Neuronal stem cell (in vitro differentiated cells): ENCODE measurements at regions not wholly inside any gene's neighbourhood (a gene's known extent, or its start where the extent isn't known, plus 50 kb on each side); places are given as distances from the start of the nearest gene placed in this dataset.

Experiments
- DNase-seq: peaks from one replicate; pipeline ENCODE4 v3.0.0-alpha.2; 2013; ENCODE audit warnings: low spot score
- H2AFZ ChIP-seq: one replicate; pipeline ENCODE4 v1.6.1; 2013; ENCODE audit warnings: mild to moderate bottlenecking, low read length, inconsistent platforms
- H2AK5ac ChIP-seq: 2 replicates; pipeline ENCODE4 v1.6.1; 2013; ENCODE audit warnings: low read depth, mild to moderate bottlenecking, inconsistent platforms, low read length, moderate library complexity, mixed read lengths
- H2BK120ac ChIP-seq: 2 replicates; pipeline ENCODE4 v1.6.1; 2013; ENCODE audit warnings: low read depth, mild to moderate bottlenecking, inconsistent platforms, low read length, moderate library complexity, mixed read lengths
- H2BK12ac ChIP-seq: one replicate; pipeline ENCODE4 v1.6.1; 2013; ENCODE audit warnings: low read length, inconsistent platforms
- H2BK15ac ChIP-seq: 2 replicates; pipeline ENCODE4 v1.6.1; 2013; ENCODE audit warnings: mild to moderate bottlenecking, low read length, inconsistent platforms, mixed read lengths
- H2BK5ac ChIP-seq: one replicate; pipeline ENCODE4 v1.6.1; 2013; ENCODE audit warnings: inconsistent platforms, mild to moderate bottlenecking, low read length, moderate library complexity
- H3K14ac ChIP-seq: one replicate; pipeline ENCODE4 v1.6.1; 2013; ENCODE audit warnings: low read length, inconsistent platforms
- H3K18ac ChIP-seq: 2 replicates; pipeline ENCODE4 v1.6.1; 2013; ENCODE audit warnings: low read length, inconsistent platforms
- H3K23ac ChIP-seq: 2 replicates; pipeline ENCODE4 v1.6.1; 2013; ENCODE audit warnings: low read depth, mild to moderate bottlenecking, mixed read lengths, low read length, inconsistent platforms; ENCODE audit not compliant: poor library complexity
- H3K27ac ChIP-seq: replicated peaks from 3 replicates; pipeline ENCODE4 v1.5.1; 2013; ENCODE audit warnings: low read length, inconsistent platforms
- H3K27me3 ChIP-seq, 3 experiments: 2 replicates each; pipeline ENCODE4 v1.6.1; 2013; ENCODE audit warnings: low read length in 3 of 3, mild to moderate bottlenecking in 2 of 3, inconsistent platforms in 1 of 3, low read depth in 1 of 3, mixed read lengths in 1 of 3, moderate library complexity in 1 of 3; ENCODE audit not compliant: control insufficient read depth in 3 of 3, insufficient read depth in 3 of 3
- H3K36me3 ChIP-seq, 2 donors: replicated peaks in 1 of 2; 2 replicates each; pipeline ENCODE4 v1.6.1; 2013; ENCODE audit warnings: low read length in 2 of 2; ENCODE audit not compliant: control insufficient read depth in 2 of 2, insufficient read depth in 2 of 2
- H3K4ac ChIP-seq: 2 replicates; pipeline ENCODE4 v1.6.1; 2013; ENCODE audit warnings: inconsistent platforms, mild to moderate bottlenecking, low read length, moderate library complexity
- H3K4me1 ChIP-seq, 2 donors: 1 replicate in 1 of 2; 2 replicates in 1 of 2; pipeline ENCODE4 v1.6.1; 2013; ENCODE audit warnings: low read length in 2 of 2, low read depth in 1 of 2; ENCODE audit not compliant: control insufficient read depth in 2 of 2, insufficient read depth in 1 of 2
- H3K4me2 ChIP-seq: one replicate; pipeline ENCODE4 v1.6.1; 2013; ENCODE audit warnings: mild to moderate bottlenecking, low read length, inconsistent platforms; ENCODE audit not compliant: insufficient read depth, poor library complexity, severe bottlenecking
- H3K4me3 ChIP-seq, 2 donors: 2 replicates each; pipeline ENCODE4 v1.5.1; 2013; ENCODE audit warnings: low read length in 2 of 2, mild to moderate bottlenecking in 2 of 2, inconsistent platforms in 1 of 2, moderate library complexity in 1 of 2
- H3K79me1 ChIP-seq: one replicate; pipeline ENCODE4 v1.6.1; 2013; ENCODE audit warnings: low read depth, mild to moderate bottlenecking, inconsistent platforms, low read length, moderate library complexity
- H3K9ac ChIP-seq: one replicate; pipeline ENCODE4 v1.6.1; 2013; ENCODE audit warnings: mild to moderate bottlenecking, low read depth, low read length, inconsistent platforms; ENCODE audit not compliant: poor library complexity
- H3K9me3 ChIP-seq, 2 donors: replicated peaks in 1 of 2; 2 replicates each; pipeline versions ENCODE3 to v1.6.1; 2013; ENCODE audit warnings: low read length in 2 of 2, mild to moderate bottlenecking in 2 of 2, inconsistent platforms in 1 of 2, low read depth in 1 of 2, mixed read lengths in 1 of 2, moderate library complexity in 1 of 2; ENCODE audit not compliant: control insufficient read depth in 2 of 2, insufficient read depth in 1 of 2
- H4K8ac ChIP-seq: one replicate; pipeline ENCODE4 v1.6.1; 2013; ENCODE audit warnings: low read depth, mild to moderate bottlenecking, inconsistent platforms, low read length, moderate library complexity
- H4K91ac ChIP-seq: one replicate; pipeline ENCODE4 v1.6.1; 2013; ENCODE audit warnings: low read length, low read depth, mild to moderate bottlenecking, inconsistent platforms; ENCODE audit not compliant: poor library complexity
- WGBS, 2 donors: extraction: QIAGEN DNeasy Blood & Tissue Kit; methylation state at CpG; one replicate each; pipeline ENCODE4 v1.1.7; 2013; ENCODE audit warnings: missing lambda C conversion rate in 2 of 2, mixed read lengths in 1 of 2; ENCODE audit not compliant: insufficient read length in 2 of 2, insufficient replicate concordance in 1 of 2; ENCODE audit errors: extremely low coverage in 2 of 2; 5-methylcytosine and 5-hydroxymethylcytosine counted together

- DNase-seq: no peak
- Histone ChIP-seq H3K27me3 (peaks cover 0 to 9% (median 0%) of the 10 kb centered on the region in 3 experiments), H3K36me3 (no peaks in the 10 kb centered on the region), H2AK5ac (no peak overlapping the region), H2BK5ac (no peak overlapping the region), H3K9me3 (peaks cover 0 to 7% of the 10 kb centered on the region in 2 donors), H3K27ac (no peak overlapping the region), H4K8ac (no peak overlapping the region), H3K4me1 (no peaks in the 10 kb centered on the region), H3K23ac (no peak overlapping the region), H3K4me2 (no peak overlapping the region), H3K14ac (no peak overlapping the region), H2BK120ac (no peak overlapping the region), H2AFZ (no peak overlapping the region), H3K9ac (no peak overlapping the region), H3K79me1 (no peaks in the 10 kb centered on the region), H3K4me3 (no peak overlapping the region), H3K18ac (no peak overlapping the region), H3K4ac (no peak overlapping the region), H4K91ac (no peak overlapping the region), H2BK15ac (no peak overlapping the region), H2BK12ac (no peak overlapping the region)
- no CpG with 5 or more reads among the region's 3 CpGs for WGBS, 2 donors
Measured at GRCh38 chrX:39605183-39605582, 492.6 kb downstream of the BCOR start.

DNA sequence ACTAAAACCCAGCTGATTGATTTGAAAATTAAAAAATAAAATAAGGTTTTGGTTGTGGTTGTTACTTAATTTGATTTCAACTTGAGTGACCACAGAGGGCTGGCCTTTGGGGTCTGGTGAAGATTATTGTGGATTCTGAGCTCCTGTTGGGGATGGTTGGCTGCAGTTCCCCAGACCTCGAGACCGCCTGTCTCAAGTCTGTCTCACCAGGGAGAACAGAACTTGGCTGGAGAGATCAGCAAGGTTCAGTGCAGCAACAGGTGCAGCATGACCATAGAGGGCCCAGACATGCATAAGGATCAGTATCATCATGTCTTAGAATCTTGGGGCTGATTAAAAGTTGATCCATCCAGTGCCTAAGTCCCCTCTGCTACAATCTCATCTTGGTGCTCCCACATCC is 491.9 kb downstream of the BCOR start:
- Histone ChIP-seq H2BK12ac (no peak overlapping the region), H3K4me1 (no peaks in the 10 kb centered on the region), H3K14ac (no peak overlapping the region), H3K9ac (no peak overlapping the region), H3K4ac (no peak overlapping the region), H3K27me3 (peaks cover 0 to 9% (median 0%) of the 10 kb centered on the region in 3 experiments), H4K8ac (no peak overlapping the region), H4K91ac (no peak overlapping the region), H3K79me1 (no peaks in the 10 kb centered on the region), H3K27ac (no peak overlapping the region), H3K23ac (no peak overlapping the region), H3K9me3 (peaks cover 0 to 7% of the 10 kb centered on the region in 2 donors), H3K4me3 (no peak overlapping the region), H3K18ac (no peak overlapping the region), H3K36me3 (no peaks in the 10 kb centered on the region), H2BK15ac (no peak overlapping the region), H2BK120ac (no peak overlapping the region), H2AFZ (no peak overlapping the region), H3K4me2 (no peak overlapping the region), H2AK5ac (no peak overlapping the region), H2BK5ac (no peak overlapping the region)
- DNase-seq: no peak
- no CpG with 5 or more reads among the region's 2 CpGs for WGBS, 2 donors

GRCh38 chrX:39609941-39610340 is 487.8 kb downstream of the BCOR start:
- peaks cover 0 to 7% of the 10 kb centered on the region in 2 donors for H3K9me3 ChIP-seq

GRCh38 chrX:39611468-39611867 is 486.3 kb downstream of the BCOR start:
- Histone ChIP-seq H3K27ac (no peak overlapping the region), H4K91ac (no peak overlapping the region), H3K79me1 (no peaks in the 10 kb centered on the region), H3K9ac (no peak overlapping the region), H3K4ac (no peak overlapping the region), H2AFZ (no peak overlapping the region), H3K4me2 (no peak overlapping the region), H2BK120ac (no peak overlapping the region), H3K27me3 (peaks cover 0 to 44% (median 0%) of the 10 kb centered on the region in 3 experiments), H2AK5ac (no peak overlapping the region), H3K4me3 (no peak overlapping the region), H3K4me1 (peaks cover 3 to 7% of the 10 kb centered on the region in 2 donors), H3K14ac (no peak overlapping the region), H2BK15ac (no peak overlapping the region), H4K8ac (no peak overlapping the region), H2BK12ac (no peak overlapping the region), H3K9me3 (peaks cover 0 to 6% of the 10 kb centered on the region in 2 donors), H3K36me3 (no peaks in the 10 kb centered on the region), H3K18ac (no peak overlapping the region), H3K23ac (no peak overlapping the region), H2BK5ac (no peak overlapping the region)
- WGBS, 2 donors: no CpG with 5 or more reads among the region's 8 CpGs
- no peak for DNase-seq

More at GRCh38 chrX:39609941-39610340, 487.8 kb downstream of the BCOR start:
- no peak overlapping the region for H3K23ac ChIP-seq
- no peak overlapping the region for H3K18ac ChIP-seq
- no CpG with 5 or more reads among the region's 9 CpGs for WGBS, 2 donors
- no peak for DNase-seq
- H3K14ac ChIP-seq: no peak overlapping the region
- H3K79me1 ChIP-seq: no peaks in the 10 kb centered on the region
- H3K4me2 ChIP-seq: no peak overlapping the region
- H2BK15ac ChIP-seq: no peak overlapping the region
- no peak overlapping the region for H2BK12ac ChIP-seq
- H3K4me1 ChIP-seq: peaks cover 3 to 7% of the 10 kb centered on the region in 2 donors
- no peak overlapping the region for H3K4me3 ChIP-seq
- no peak overlapping the region for H3K4ac ChIP-seq
- no peak overlapping the region for H2BK5ac ChIP-seq
- H3K9ac ChIP-seq: no peak overlapping the region
- H3K27ac ChIP-seq: no peak overlapping the region
- peaks cover 0 to 40% (median 0%) of the 10 kb centered on the region in 3 experiments for H3K27me3 ChIP-seq
- no peak overlapping the region for H2AFZ ChIP-seq
- no peak overlapping the region for H4K91ac ChIP-seq
- no peak overlapping the region for H4K8ac ChIP-seq
- no peak overlapping the region for H2AK5ac ChIP-seq
- H3K36me3 ChIP-seq: no peaks in the 10 kb centered on the region
- no peak overlapping the region for H2BK120ac ChIP-seq
